ENCODE measurements at regions not wholly inside any gene's neighbourhood (a gene's known extent, or its start where the extent isn't known, plus 50 kb on each side); places are given as distances from the start of the nearest gene placed in this dataset.

- Histone ChIP-seq H3K9me2 (no peaks in the 10 kb centered on the region), H3F3A (replicated peaks; ENCODE audit: insufficient read depth) (no peaks in the 10 kb centered on the region), H3K9me3 (no peaks in the 10 kb centered on the region), H3K27ac (ENCODE audit: low read depth in 2 of 2, low read length in 1 of 2) (no peak overlapping the region), H3K4me3 (ENCODE audit: low read depth in 2 of 2, low read length in 1 of 2) (no peak overlapping the region), H3K4me2 (no peak overlapping the region), H3K9ac (no peak overlapping the region), H3K4me1 (ENCODE audit: control insufficient read depth in 1 of 2, insufficient read depth in 2 of 2, low read depth in 1 of 2, low read length in 1 of 2) (peaks cover 0 to 8% of the 10 kb centered on the region in 2 experiments; a peak in 2 of 4 replicates), H3K27me3 (ENCODE audit: insufficient read depth) (no peaks in the 10 kb centered on the region), H4K20me1 (ENCODE audit: insufficient read depth) (no peaks in the 10 kb centered on the region), H3K79me2 (ENCODE audit: insufficient read depth) (peaks cover 7% of the 10 kb centered on the region), H2AFZ (ENCODE audit: low read depth) (no peak overlapping the region), H3K36me3 (replicated peaks in 1 of 2; ENCODE audit: control insufficient read depth in 1 of 2, insufficient read depth in 2 of 2, low read length in 1 of 2) (peaks cover 4 to 55% of the 10 kb centered on the region in 2 experiments)
- CTCF ChIA-PET, result no interaction called here
- DNase-seq, result no peak
- POLR2A ChIA-PET, result interaction anchor here (0.6 to 1.3 kb wide), 2 partner anchors 8 to 248 kb away, joined by 4 to 5 read pairs; a partner anchor contains a TSS
- no peak for TF ChIP-seq USF1 (IDR thresholded peaks at IDR 0.05; ENCODE audit: borderline replicate concordance, low read depth)
- 96% methylated on average over 3 of the region's 5 CpGs for WGBS (ENCODE audit: low lambda C conversion rate)
Measured at GRCh38 chr16:31705371-31705770, 168.2 kb upstream of the ZNF267 start.

GRCh38 chr16:31706318-31706717 is 167.3 kb upstream of the ZNF267 start:
- Histone ChIP-seq H3K9me2 (no peaks in the 10 kb centered on the region), H3K4me1 (ENCODE audit: control insufficient read depth in 1 of 2, insufficient read depth in 2 of 2, low read depth in 1 of 2, low read length in 1 of 2) (peaks cover 0 to 4% of the 10 kb centered on the region in 2 experiments; a peak in 2 of 4 replicates), H3K9me3 (no peaks in the 10 kb centered on the region), H3K27ac (ENCODE audit: low read depth in 2 of 2, low read length in 1 of 2) (no peak overlapping the region), H3K36me3 (replicated peaks in 1 of 2; ENCODE audit: control insufficient read depth in 1 of 2, insufficient read depth in 2 of 2, low read length in 1 of 2) (peaks cover 4 to 55% of the 10 kb centered on the region in 2 experiments), H3K4me3 (ENCODE audit: low read depth in 2 of 2, low read length in 1 of 2) (no peak overlapping the region), H3K4me2 (no peak overlapping the region), H3K79me2 (ENCODE audit: insufficient read depth) (peaks cover 6% of the 10 kb centered on the region; the same call in 1 of the 2 replicates), H3F3A (replicated peaks; ENCODE audit: insufficient read depth) (no peaks in the 10 kb centered on the region), H2AFZ (ENCODE audit: low read depth) (no peak overlapping the region), H4K20me1 (ENCODE audit: insufficient read depth) (no peaks in the 10 kb centered on the region), H3K9ac (no peak overlapping the region), H3K27me3 (ENCODE audit: insufficient read depth) (no peaks in the 10 kb centered on the region)
- POLR2A ChIA-PET, result no interaction called here
- TF ChIP-seq CTCF (IDR thresholded peaks at IDR 0.05) (no peak), GABPA (IDR thresholded peaks at IDR 0.05; ENCODE audit: low read depth) (no peak), MEF2A (IDR thresholded peaks at IDR 0.05; ENCODE audit: borderline replicate concordance, low read depth) (no peak), POLR2AphosphoS5 (IDR thresholded peaks at IDR 0.05; ENCODE audit: low read depth, low read length) (no peak)
- WGBS (ENCODE audit: low lambda C conversion rate), result no CpG with 5 or more reads among the region's 9 CpGs
- CTCF ChIA-PET, result interaction anchor here (1.5 kb wide), 1 partner anchor 10 kb away, joined by 5 read pairs; no protein-coding TSS in a partner anchor
- DNase-seq, result no peak

- Histone ChIP-seq H3K9me2 (no peaks in the 10 kb centered on the region), H3K4me2 (no peak overlapping the region), H3K9ac (no peak overlapping the region), H3F3A (replicated peaks; ENCODE audit: insufficient read depth) (no peaks in the 10 kb centered on the region), H3K4me3 (ENCODE audit: low read depth in 2 of 2, low read length in 1 of 2) (no peak overlapping the region), H3K36me3 (replicated peaks in 1 of 2; ENCODE audit: control insufficient read depth in 1 of 2, insufficient read depth in 2 of 2, low read length in 1 of 2) (peaks cover 4 to 55% of the 10 kb centered on the region in 2 experiments), H3K9me3 (no peaks in the 10 kb centered on the region), H3K79me2 (ENCODE audit: insufficient read depth) (no peaks in the 10 kb centered on the region), H3K27ac (ENCODE audit: low read depth in 2 of 2, low read length in 1 of 2) (no peak overlapping the region), H3K27me3 (ENCODE audit: insufficient read depth) (no peaks in the 10 kb centered on the region), H2AFZ (ENCODE audit: low read depth) (no peak overlapping the region), H3K4me1 (ENCODE audit: control insufficient read depth in 1 of 2, insufficient read depth in 2 of 2, low read depth in 1 of 2, low read length in 1 of 2) (no peaks in the 10 kb centered on the region; a peak in 1 of 4 replicates), H4K20me1 (ENCODE audit: insufficient read depth) (no peaks in the 10 kb centered on the region)
- 100% methylated on average over 1 of the region's 4 CpGs for WGBS (ENCODE audit: low lambda C conversion rate)
- DNase-seq, result no peak
- ChIA-PET POLR2A (no interaction called here), CTCF (interaction anchor here (1.5 kb wide), 1 partner anchor 10 kb away, joined by 5 read pairs; no protein-coding TSS in a partner anchor)
- TF ChIP-seq POLR2AphosphoS5 (IDR thresholded peaks at IDR 0.05; ENCODE audit: low read depth, low read length) (no peak), CTCF (IDR thresholded peaks at IDR 0.05) (no peak), USF2 (IDR thresholded peaks at IDR 0.05; ENCODE audit: borderline replicate concordance, low read depth, low read length) (no peak), YY1 (IDR thresholded peaks at IDR 0.05; ENCODE audit: low read depth) (no peak), NFIC (IDR thresholded peaks at IDR 0.05; ENCODE audit: borderline replicate concordance) (no peak), MEF2A (IDR thresholded peaks at IDR 0.05; ENCODE audit: borderline replicate concordance, low read depth) (no peak), RCOR1 (IDR thresholded peaks at IDR 0.05; ENCODE audit: low read length) (no peak), TCF12 (IDR thresholded peaks at IDR 0.05) (no peak), REST (IDR thresholded peaks at IDR 0.05; ENCODE audit: low read depth, low read length) (no peak)
Measured at GRCh38 chr16:31706925-31707324, 166.7 kb upstream of the ZNF267 start.
